GM21529 (cell line): ENCODE measurements at regions not wholly inside any gene's neighbourhood (a gene's known extent, or its start where the extent isn't known, plus 50 kb on each side); places are given as distances from the start of the nearest gene placed in this dataset.

Experiments
- ATAC-seq: cut with Tn5 transposase; IDR thresholded peaks from one replicate; pipeline ENCODE4 v1.9.1; 2021; ENCODE audit not compliant: unreplicated experiment

DNA sequence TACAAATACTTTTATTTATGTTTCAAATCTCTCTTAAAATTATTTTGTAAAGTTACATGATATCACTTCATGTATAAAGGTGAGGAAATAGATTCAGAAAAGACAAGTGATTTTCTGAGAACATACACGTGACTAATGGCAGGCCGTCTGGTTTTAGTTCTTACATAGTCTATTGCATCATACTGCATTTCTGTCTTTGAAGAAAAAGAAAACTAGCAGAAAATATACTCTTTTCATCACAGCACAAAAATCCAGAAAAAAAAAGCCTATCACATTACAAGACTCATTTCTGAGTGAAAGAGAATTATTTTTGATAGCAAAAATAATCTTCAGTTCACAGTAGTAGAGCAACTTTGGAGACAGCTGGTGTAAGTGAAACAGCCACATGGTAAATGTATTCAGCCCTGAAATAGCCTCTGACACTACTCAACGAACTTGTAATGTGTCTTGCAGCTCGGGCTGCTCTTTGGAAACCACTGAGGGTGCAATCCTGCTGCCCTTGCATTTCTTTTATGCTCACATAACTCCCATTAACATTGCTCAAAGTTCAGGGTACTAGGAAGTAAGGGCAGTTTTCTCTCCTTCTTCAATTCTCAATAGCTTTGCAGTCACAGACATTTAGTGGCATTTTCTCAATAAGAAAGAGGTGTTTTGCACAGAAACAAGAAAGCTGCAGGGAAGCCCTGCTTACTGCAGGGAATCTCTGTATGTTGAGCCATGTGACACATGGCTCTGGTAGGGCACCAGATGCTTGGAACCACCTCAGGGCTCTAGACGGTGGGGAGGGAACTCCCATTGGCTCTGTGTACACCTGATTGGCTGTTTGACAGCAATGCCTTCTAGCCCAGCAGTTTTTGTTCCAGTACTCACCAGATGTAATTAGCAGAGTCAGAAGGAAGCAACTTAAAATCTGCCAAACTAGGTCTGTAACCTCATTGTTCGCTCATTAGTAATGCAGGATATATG, 845.3 kb upstream of the PTPRD start:
- no peak for ATAC-seq

DNA sequence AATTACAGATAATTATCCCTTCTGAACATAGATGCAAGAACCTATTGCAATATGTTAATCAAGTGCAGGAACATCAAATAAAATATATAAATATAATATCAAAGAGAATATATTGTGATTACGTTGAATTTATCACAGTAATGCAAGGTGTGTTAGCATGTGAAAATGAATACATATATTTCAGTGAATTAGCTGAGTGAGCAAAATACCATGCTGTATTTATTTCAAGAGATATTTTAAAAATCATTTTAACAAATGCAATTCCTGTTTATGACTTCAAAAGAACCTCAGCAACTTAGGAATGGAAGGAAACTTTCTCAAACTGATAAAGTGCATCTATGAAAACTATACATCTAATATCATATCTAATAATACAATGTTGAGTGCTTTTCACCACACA, 856.9 kb upstream of the PTPRD start:
- ATAC-seq: no peak

DNA sequence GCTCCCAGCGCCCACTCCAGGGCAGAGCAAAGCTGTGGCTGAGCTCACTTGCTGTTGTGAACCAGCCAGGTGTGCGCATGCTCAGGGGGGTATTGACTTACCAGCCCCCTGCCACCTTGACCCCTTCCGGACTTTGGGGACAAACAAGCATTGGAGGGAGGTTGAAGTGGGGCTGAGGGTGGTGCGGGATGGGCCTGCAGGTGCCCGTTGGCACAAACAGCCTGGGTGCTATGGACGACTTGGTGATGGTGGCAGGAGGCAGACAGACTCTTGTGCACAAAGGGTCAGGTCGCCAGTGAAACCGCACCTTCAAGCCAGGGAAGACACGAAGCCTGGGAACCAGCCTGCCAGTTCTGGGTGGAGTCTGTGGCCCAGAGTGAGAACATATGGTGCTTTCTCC, 858.5 kb upstream of the PTPRD start:
- ATAC-seq: no peak

GRCh38 chr9:11500780-11501179, 888.0 kb upstream of the PTPRD start:
- ATAC-seq: no peak

GRCh38 chr9:11506980-11507379, 894.2 kb upstream of the PTPRD start:
- no peak for ATAC-seq

- no peak for ATAC-seq
These were observed 924.8 kb upstream of the PTPRD start for GRCh38 chr9:11537566-11537965.

GRCh38 chr9:11542781-11543180, 930.0 kb upstream of the PTPRD start:
- ATAC-seq: no peak

- ATAC-seq: no peak
These were observed 933.4 kb upstream of the PTPRD start for GRCh38 chr9:11546231-11546630.

- no peak for ATAC-seq
These were observed 936.6 kb upstream of the PTPRD start for GRCh38 chr9:11549311-11549794.

DNA sequence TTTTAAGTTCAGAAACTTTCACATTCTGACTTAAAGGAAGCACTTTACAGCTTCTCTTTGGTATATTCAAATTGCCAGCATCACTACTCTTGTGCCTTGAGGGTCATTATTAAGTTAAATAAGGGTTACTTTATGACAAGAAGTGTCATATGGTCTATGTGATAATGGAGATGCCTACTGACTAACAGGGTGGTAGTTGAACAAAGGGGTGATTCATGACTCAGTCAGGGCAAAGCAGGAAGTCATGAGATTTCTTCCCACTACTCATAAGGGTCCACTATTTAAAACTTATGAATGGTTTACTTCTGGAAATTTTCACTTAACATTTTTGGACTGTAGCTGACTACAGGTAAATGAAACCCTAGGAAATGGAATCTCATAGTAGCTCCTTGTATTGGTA, 938.3 kb upstream of the PTPRD start:
- ATAC-seq: no peak

GRCh38 chr9:11558043-11558442, 945.2 kb upstream of the PTPRD start:
- no peak for ATAC-seq

DNA sequence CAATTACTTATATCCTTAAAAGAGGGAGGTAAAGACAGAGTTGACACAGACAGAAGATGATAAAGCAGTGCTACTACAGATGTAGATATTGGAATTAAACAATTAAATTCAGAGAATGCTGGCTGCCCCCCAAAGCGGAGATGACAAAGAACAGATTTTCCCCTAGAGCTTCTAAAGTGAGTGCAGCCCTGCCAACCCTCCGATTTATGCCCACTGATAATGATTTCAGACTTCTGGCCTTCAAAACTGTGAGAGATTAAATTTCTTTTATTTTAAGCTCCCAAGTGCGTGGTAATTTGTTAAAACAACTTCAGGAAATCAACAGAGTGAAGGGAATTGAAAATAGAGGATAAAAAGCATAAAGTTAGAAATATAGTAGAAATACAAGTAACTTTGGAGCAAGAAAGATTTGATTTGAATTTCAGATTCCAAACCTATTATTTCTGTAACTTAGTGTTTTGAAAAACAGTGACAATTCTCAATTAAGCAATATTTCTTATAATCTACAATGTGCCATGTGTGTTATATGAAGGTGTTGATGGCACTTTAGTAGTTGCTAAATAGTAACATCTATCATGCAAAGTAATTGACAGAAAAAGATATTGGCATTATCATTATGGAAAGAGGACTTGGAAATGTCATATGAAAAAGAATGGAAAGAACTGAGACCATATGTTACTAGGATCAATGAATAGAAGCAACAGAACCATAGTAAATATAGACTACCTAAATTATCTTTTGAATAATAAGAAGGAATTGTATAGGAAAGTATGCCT, 946.4 kb upstream of the PTPRD start:
- ATAC-seq: no peak

DNA sequence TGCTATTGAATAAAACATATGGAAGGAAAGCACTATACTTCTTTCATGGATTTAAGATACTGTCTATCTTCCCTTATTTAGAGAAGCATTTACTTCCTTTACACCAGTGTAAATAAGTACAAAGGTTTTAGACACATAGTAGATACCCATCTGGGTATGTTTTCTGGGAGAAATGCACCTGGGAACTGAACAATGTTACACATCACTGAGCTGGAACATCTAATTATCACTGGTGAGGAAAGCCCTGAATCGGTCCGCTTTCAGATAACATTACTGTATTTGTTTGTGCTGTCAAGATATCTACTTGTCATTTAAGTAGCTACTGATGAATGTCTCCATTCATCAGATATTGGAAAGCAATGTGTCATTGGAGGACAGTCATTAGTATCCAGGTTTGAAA, 964.7 kb upstream of the PTPRD start:
- no peak for ATAC-seq

- no peak for ATAC-seq
These were observed 983.0 kb upstream of the PTPRD start for GRCh38 chr9:11595756-11596155.

- ATAC-seq: no peak
These were observed 1005.5 kb upstream of the PTPRD start for GRCh38 chr9:11618241-11618805.

GRCh38 chr9:11632691-11633090, 1019.9 kb upstream of the PTPRD start:
- ATAC-seq: no peak

DNA sequence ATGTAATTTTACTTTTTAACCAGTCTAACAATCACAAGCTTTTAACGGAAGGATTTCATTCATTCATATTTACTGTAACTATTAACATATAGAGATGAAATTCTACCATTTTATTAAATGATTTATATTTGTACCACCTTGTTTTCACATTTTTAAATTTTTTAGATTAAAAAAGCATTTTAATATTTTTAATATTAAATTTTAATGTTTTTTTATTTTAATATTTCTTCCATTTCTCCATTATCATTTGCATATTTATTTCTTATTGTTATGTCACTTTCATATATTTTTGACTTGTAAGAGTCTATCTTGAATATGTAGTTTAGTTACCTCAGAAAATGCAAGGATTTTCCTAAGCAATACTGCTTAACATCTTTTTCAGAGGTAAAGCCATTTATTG, 1034.0 kb upstream of the PTPRD start:
- ATAC-seq: no peak

- ATAC-seq: no peak
These were observed 1039.3 kb upstream of the TYRP1 start for GRCh38 chr9:11653867-11654266.

GRCh38 chr9:11663913-11664312, 1029.3 kb upstream of the TYRP1 start:
- no peak for ATAC-seq

GRCh38 chr9:11676821-11677220, 1016.4 kb upstream of the TYRP1 start:
- no peak for ATAC-seq

GRCh38 chr9:11686733-11687132, 1006.5 kb upstream of the TYRP1 start:
- ATAC-seq: no peak

- ATAC-seq: no peak
These were observed 996.1 kb upstream of the TYRP1 start for GRCh38 chr9:11697126-11697525.
